GM19395 (cell line): ENCODE measurements at regions not wholly inside any gene's neighbourhood (a gene's known extent, or its start where the extent isn't known, plus 50 kb on each side); places are given as distances from the start of the nearest gene placed in this dataset.

Source experiments
- ATAC-seq: cut with Tn5 transposase; IDR thresholded peaks from one replicate; pipeline ENCODE4 v1.9.1; 2021; ENCODE audit warnings: mild to moderate bottlenecking, moderate library complexity; ENCODE audit not compliant: unreplicated experiment

- ATAC-seq: no peak
These were observed 55.2 kb upstream of the IL12B start for GRCh38 chr5:159385536-159385935.

GRCh38 chr5:159386028-159386711 lies 55.9 kb upstream of the IL12B start:
- no peak for ATAC-seq

- no peak for ATAC-seq
These were observed 62.6 kb upstream of the IL12B start for GRCh38 chr5:159392871-159393270.

GRCh38 chr5:159393854-159394274 lies 63.6 kb upstream of the IL12B start:
- ATAC-seq: no peak

- no peak for ATAC-seq
These were observed 64.9 kb upstream of the IL12B start for GRCh38 chr5:159395202-159395601.

- no peak for ATAC-seq
These were observed 68.6 kb upstream of the IL12B start for GRCh38 chr5:159398936-159399335.

- no peak for ATAC-seq
These were observed 70.2 kb upstream of the IL12B start for GRCh38 chr5:159400476-159400875.

GRCh38 chr5:159402311-159402710 lies 72.0 kb upstream of the IL12B start:
- ATAC-seq: no peak

- ATAC-seq: no peak
These were observed 72.6 kb upstream of the IL12B start for GRCh38 chr5:159402856-159403255.

GRCh38 chr5:159403906-159404681 lies 73.8 kb upstream of the IL12B start:
- ATAC-seq: no peak

GRCh38 chr5:159405611-159406031 lies 75.3 kb upstream of the IL12B start:
- peak; percentile 67 for ATAC-seq

GRCh38 chr5:159406571-159406970 lies 76.3 kb upstream of the IL12B start:
- no peak for ATAC-seq

GRCh38 chr5:159409801-159410200 lies 79.5 kb upstream of the IL12B start:
- ATAC-seq: peak; percentile 67

- ATAC-seq: no peak
These were observed 80.2 kb upstream of the IL12B start for GRCh38 chr5:159410480-159410879.

GRCh38 chr5:159411115-159411514 lies 80.8 kb upstream of the IL12B start:
- no peak for ATAC-seq

GRCh38 chr5:159412284-159413046 lies 82.2 kb upstream of the IL12B start:
- ATAC-seq: peak; percentile 63

GRCh38 chr5:159414021-159414420 lies 83.7 kb upstream of the IL12B start:
- no peak for ATAC-seq

- ATAC-seq: no peak
These were observed 85.1 kb upstream of the IL12B start for GRCh38 chr5:159415301-159415937.

- ATAC-seq: no peak
These were observed 86.2 kb upstream of the IL12B start for GRCh38 chr5:159416438-159416837.

GRCh38 chr5:159417170-159417569 lies 86.9 kb upstream of the IL12B start:
- no peak for ATAC-seq

- ATAC-seq: no peak
These were observed 89.3 kb upstream of the IL12B start for GRCh38 chr5:159419576-159419975.
